HUES48 (cell line): ENCODE measurements at regions not wholly inside any gene's neighbourhood (a gene's known extent, or its start where the extent isn't known, plus 50 kb on each side); places are given as distances from the start of the nearest gene placed in this dataset.

Experiments used
- H3K27ac ChIP-seq: one replicate; pipeline ENCODE4 v1.7.0; 2013; ENCODE audit warnings: low read depth, low read length, inconsistent platforms
- H3K27me3 ChIP-seq: 2 replicates; pipeline ENCODE4 v1.6.1; 2013; ENCODE audit warnings: mild to moderate bottlenecking, low read length; ENCODE audit not compliant: control insufficient read depth, insufficient read depth
- H3K36me3 ChIP-seq: 2 replicates; pipeline ENCODE4 v1.6.1; 2013; ENCODE audit warnings: low read length; ENCODE audit not compliant: control insufficient read depth, insufficient read depth
- H3K4me1 ChIP-seq: 2 replicates; pipeline ENCODE4 v1.6.1; 2013; ENCODE audit warnings: mild to moderate bottlenecking, low read length; ENCODE audit not compliant: control insufficient read depth, insufficient read depth
- H3K4me3 ChIP-seq: 2 replicates; pipeline ENCODE4 v1.5.1; 2013; ENCODE audit warnings: mild to moderate bottlenecking, low read depth, low read length
- H3K9ac ChIP-seq: 2 replicates; pipeline ENCODE4 v1.6.1; 2013; ENCODE audit warnings: mild to moderate bottlenecking, low read depth, low read length, moderate library complexity
- H3K9me3 ChIP-seq: 2 replicates; pipeline ENCODE4 v1.6.1; 2013; ENCODE audit warnings: low read length; ENCODE audit not compliant: control insufficient read depth, insufficient read depth

GRCh38 chr17:52776234-52776633, 617.7 kb upstream of the CA10 start:
- H3K9me3 ChIP-seq = no peaks in the 10 kb centered on the region
- no peaks in the 10 kb centered on the region for H3K4me1 ChIP-seq
- H3K9ac ChIP-seq = no peak overlapping the region
- H3K27me3 ChIP-seq = peaks cover 44% of the 10 kb centered on the region
- H3K36me3 ChIP-seq = no peaks in the 10 kb centered on the region
- no peak overlapping the region for H3K27ac ChIP-seq
- no peak overlapping the region for H3K4me3 ChIP-seq

- H3K36me3 ChIP-seq = no peaks in the 10 kb centered on the region
- H3K27ac ChIP-seq = no peak overlapping the region
- no peaks in the 10 kb centered on the region for H3K27me3 ChIP-seq
- no peaks in the 10 kb centered on the region for H3K4me1 ChIP-seq
- H3K4me3 ChIP-seq = no peak overlapping the region
- no peaks in the 10 kb centered on the region for H3K9me3 ChIP-seq
- H3K9ac ChIP-seq = no peak overlapping the region
Measured at GRCh38 chr17:52762794-52763167, 604.3 kb upstream of the CA10 start.

DNA sequence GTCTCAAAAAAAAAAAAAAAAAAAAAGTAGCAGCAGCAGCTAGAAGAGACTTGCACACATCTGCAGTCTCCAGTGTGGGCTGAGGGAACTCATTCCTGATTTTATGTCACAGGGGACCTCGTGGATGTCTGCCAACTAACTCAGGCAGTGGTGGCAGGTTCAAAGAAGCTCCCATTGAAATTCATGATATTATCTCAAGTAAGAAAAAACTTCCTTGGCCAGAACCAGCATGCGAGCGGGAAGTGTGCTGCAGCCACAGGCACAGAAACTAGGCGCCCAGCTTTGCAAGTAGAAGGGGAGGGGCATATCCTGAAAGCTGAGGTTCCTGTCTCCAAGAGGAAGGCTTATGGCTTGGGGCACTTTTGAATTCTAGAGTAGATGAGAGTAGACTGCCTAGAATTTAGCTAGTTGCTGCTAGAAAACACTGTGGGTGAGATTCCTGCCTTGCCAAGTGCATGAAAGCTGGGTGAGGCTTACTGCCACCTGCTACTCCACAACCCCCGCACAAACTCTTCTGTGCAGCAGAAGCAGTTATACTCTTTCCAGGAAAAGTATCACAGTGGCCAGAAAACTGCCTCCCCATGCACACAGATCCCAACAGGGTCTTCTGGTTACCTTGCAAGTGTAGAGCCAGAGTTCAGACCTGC, 603.8 kb upstream of the CA10 start:
- no peaks in the 10 kb centered on the region for H3K4me1 ChIP-seq
- no peaks in the 10 kb centered on the region for H3K36me3 ChIP-seq
- H3K9ac ChIP-seq = no peak overlapping the region
- H3K9me3 ChIP-seq = no peaks in the 10 kb centered on the region
- no peak overlapping the region for H3K4me3 ChIP-seq
- no peak overlapping the region for H3K27ac ChIP-seq
- H3K27me3 ChIP-seq = no peaks in the 10 kb centered on the region

GRCh38 chr17:52759864-52760263, 601.4 kb upstream of the CA10 start:
- Histone ChIP-seq H3K9me3 (no peaks in the 10 kb centered on the region), H3K36me3 (no peaks in the 10 kb centered on the region), H3K4me3 (no peak overlapping the region), H3K4me1 (no peaks in the 10 kb centered on the region), H3K27ac (no peak overlapping the region), H3K9ac (no peak overlapping the region), H3K27me3 (no peaks in the 10 kb centered on the region)

DNA sequence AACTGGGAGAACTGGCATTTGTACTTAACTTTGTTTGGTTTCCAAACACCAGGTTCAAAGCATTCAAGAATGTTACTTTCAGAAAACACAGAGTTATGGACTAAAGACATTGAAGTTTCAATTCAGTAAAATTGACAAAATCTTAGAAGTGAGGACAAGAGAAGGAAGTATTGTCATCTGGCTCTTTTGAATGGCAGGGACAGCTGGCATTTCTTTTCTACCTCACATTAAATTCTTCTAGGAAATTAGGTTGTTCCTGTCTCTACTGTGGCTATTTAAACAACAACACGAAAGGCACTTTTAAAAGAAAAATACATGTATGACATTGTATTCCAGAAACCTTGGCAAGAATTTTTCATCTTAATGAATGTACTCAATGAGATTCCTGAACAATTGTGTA, 600.0 kb upstream of the CA10 start:
- H3K9me3 ChIP-seq = no peaks in the 10 kb centered on the region
- H3K27ac ChIP-seq = no peak overlapping the region
- no peaks in the 10 kb centered on the region for H3K27me3 ChIP-seq
- H3K4me3 ChIP-seq = no peak overlapping the region
- H3K36me3 ChIP-seq = no peaks in the 10 kb centered on the region
- no peaks in the 10 kb centered on the region for H3K4me1 ChIP-seq
- H3K9ac ChIP-seq = no peak overlapping the region

- H3K9me3 ChIP-seq = no peaks in the 10 kb centered on the region
Measured at GRCh38 chr17:52756746-52757145, 598.2 kb upstream of the CA10 start.

DNA sequence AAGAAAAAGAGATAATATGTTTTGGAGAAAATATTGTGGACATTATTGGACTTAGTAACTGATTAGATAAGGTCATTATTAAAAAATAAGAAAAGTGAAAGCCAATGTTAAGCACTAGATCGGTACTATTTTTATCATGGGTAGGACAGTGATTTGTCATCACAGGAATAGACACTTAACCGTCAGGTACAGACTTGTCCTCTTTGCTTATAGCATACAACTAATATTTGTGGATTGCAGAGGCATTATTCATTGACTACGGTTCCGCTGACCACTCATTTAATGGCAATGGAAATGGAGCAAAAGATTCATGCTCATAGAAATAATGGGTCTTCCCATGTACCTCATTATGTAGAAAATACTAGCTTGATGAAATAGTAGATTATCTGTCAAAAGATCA, 596.3 kb upstream of the CA10 start:
- no peak overlapping the region for H3K9ac ChIP-seq
- H3K36me3 ChIP-seq = no peaks in the 10 kb centered on the region
- no peak overlapping the region for H3K27ac ChIP-seq
- no peaks in the 10 kb centered on the region for H3K4me1 ChIP-seq
- H3K27me3 ChIP-seq = no peaks in the 10 kb centered on the region
- H3K9me3 ChIP-seq = no peaks in the 10 kb centered on the region
- no peak overlapping the region for H3K4me3 ChIP-seq

More at GRCh38 chr17:52756746-52757145, 598.2 kb upstream of the CA10 start:
- Histone ChIP-seq H3K9ac (no peak overlapping the region), H3K27me3 (no peaks in the 10 kb centered on the region), H3K27ac (no peak overlapping the region), H3K36me3 (no peaks in the 10 kb centered on the region), H3K4me1 (no peaks in the 10 kb centered on the region), H3K4me3 (no peak overlapping the region)

GRCh38 chr17:52751051-52751450, 592.5 kb upstream of the CA10 start:
- no peak overlapping the region for H3K27ac ChIP-seq
- H3K4me3 ChIP-seq = no peak overlapping the region
- H3K4me1 ChIP-seq = no peaks in the 10 kb centered on the region
- H3K9me3 ChIP-seq = no peaks in the 10 kb centered on the region
- H3K27me3 ChIP-seq = no peaks in the 10 kb centered on the region
- H3K9ac ChIP-seq = no peak overlapping the region
- H3K36me3 ChIP-seq = no peaks in the 10 kb centered on the region

- Histone ChIP-seq H3K4me1 (no peaks in the 10 kb centered on the region), H3K9ac (no peak overlapping the region), H3K27me3 (no peaks in the 10 kb centered on the region), H3K4me3 (no peak overlapping the region), H3K27ac (no peak overlapping the region), H3K36me3 (no peaks in the 10 kb centered on the region), H3K9me3 (no peaks in the 10 kb centered on the region)
Measured at GRCh38 chr17:52744179-52744578, 585.7 kb upstream of the CA10 start.

DNA sequence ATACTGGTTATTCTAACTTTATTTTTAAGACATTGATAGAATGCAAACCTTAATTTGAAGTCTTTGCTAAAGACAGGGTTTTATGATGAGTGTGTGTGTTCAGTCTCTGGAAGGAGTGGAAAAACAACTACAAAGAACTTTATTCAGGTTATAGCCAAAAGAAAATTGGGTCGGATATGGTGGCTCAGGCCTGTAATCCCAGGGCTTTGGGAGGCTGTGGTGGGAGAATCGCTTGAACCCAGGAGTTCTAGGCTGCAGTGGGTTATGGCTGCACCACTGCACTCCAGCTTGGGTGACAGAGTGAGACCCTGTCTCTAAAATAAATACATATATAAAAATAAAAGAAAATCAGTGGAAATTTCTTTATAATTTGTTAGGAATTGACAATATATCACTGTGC, 581.5 kb upstream of the CA10 start:
- Histone ChIP-seq H3K4me1 (no peaks in the 10 kb centered on the region), H3K27ac (no peak overlapping the region), H3K4me3 (no peak overlapping the region), H3K9me3 (no peaks in the 10 kb centered on the region), H3K27me3 (no peaks in the 10 kb centered on the region), H3K36me3 (no peaks in the 10 kb centered on the region), H3K9ac (no peak overlapping the region)

- no peak overlapping the region for H3K27ac ChIP-seq
- no peaks in the 10 kb centered on the region for H3K36me3 ChIP-seq
- H3K27me3 ChIP-seq = no peaks in the 10 kb centered on the region
- no peak overlapping the region for H3K9ac ChIP-seq
- H3K4me1 ChIP-seq = no peaks in the 10 kb centered on the region
- no peak overlapping the region for H3K4me3 ChIP-seq
- no peaks in the 10 kb centered on the region for H3K9me3 ChIP-seq
Measured at GRCh38 chr17:52738791-52739190, 580.3 kb upstream of the CA10 start.

DNA sequence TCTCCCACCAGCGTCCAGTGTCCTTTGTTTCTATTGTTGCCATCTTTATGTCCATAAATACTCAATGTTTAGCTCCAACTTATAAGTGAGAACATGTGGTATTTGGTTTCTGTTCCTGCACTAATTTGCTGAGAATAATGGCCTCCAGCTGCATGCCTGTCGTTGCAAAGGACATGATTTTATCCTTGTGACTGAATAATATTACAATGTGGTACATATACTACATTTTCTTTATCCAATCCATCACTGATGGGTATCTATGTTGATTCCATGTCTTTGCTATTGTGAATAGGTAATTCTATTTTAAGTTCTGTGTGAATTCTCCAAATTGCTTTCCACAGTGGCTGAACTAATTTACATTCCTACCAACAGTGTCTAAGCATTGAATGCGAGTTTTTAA, 578.6 kb upstream of the CA10 start:
- no peaks in the 10 kb centered on the region for H3K4me1 ChIP-seq
- no peak overlapping the region for H3K4me3 ChIP-seq
- no peaks in the 10 kb centered on the region for H3K27me3 ChIP-seq
- H3K9ac ChIP-seq = no peak overlapping the region
- no peaks in the 10 kb centered on the region for H3K9me3 ChIP-seq
- H3K27ac ChIP-seq = no peak overlapping the region
- H3K36me3 ChIP-seq = no peaks in the 10 kb centered on the region
